Fibroblast of gingiva (primary cell): ENCODE measurements at regions not wholly inside any gene's neighbourhood (a gene's known extent, or its start where the extent isn't known, plus 50 kb on each side); places are given as distances from the start of the nearest gene placed in this dataset.
A peak's percentile ranks its signal among the peaks of the same experiment; 100 is the strongest.
"Not testable (repeated sequence)": the region's sequence is repeated elsewhere in the genome, so short reads cannot be mapped to it uniquely, and the experiment has no call there.

Experiments used
- DNase-seq: peaks from one replicate; pipeline ENCODE4 v3.0.0-alpha.2; 2011; ENCODE audit warnings: low read depth

DNA sequence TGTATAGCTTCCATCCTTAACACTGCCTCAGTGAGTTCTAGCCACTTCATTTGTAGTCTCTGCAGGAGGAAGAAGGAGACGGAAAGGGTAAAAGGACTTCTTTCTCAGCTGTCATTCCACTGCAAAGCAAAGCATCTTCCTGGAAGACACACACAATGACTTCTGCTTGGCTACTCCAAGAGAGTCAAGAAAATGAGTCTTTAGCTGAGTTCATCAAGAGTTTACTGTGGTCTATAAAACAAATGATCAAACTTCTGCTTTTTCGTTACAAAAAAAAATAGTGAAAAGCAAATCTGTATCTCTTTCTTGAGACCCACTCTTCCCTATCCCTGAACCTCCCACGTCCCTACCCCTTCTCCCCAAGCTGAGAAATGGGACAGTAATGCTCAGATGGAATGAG is 205.0 kb upstream of the AHR start:
- DNase-seq, result no peak

DNA sequence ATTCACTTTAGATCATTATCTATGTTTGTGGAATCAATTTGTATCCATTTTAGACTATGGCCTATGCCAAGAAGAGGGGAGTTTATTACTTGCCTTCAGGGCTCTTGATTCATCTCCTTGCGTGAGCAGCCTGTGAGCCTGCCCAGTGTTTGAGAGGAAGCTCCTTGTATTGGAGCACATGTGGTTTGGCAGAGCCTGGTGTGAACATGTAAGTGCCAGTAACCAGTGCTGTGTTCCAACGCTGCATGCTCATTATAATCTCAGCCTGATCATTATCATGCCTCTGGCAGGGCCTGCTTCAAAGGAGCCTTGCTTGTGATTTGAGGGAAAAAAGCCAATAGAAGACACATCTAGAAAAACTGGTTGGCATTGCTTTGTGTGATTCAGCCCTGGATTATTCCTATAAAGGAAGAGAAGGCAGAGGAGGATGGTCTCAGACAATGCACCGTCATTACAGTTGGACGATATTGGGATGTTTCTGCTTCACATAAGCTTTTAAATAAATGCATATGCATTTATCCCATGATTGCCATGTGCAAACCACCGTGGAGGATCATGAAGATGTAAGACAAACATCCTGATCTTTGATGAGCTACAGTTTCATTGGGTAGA is 203.4 kb upstream of the AHR start:
- DNase-seq, result peak; percentile 96

DNA sequence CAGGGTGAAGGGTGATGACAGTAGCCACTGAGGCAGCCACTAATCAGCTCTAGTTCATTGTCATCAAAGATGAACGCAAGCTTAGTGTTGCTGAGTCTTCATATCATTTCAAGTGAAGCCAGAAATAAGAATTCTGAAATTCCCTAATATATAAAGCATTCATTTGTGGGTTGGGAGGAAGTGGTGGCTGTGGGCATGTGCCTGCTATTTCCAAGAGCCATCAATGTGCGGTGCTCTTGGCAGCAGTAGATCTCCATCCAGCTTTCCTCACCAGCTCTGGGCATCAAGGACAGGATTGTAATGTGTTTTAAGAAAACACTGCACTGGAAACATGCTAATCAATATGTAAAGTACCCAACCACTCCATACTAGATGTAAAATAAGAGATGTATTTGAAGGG is 202.5 kb upstream of the AHR start:
- DNase-seq, result peak; percentile 4

DNA sequence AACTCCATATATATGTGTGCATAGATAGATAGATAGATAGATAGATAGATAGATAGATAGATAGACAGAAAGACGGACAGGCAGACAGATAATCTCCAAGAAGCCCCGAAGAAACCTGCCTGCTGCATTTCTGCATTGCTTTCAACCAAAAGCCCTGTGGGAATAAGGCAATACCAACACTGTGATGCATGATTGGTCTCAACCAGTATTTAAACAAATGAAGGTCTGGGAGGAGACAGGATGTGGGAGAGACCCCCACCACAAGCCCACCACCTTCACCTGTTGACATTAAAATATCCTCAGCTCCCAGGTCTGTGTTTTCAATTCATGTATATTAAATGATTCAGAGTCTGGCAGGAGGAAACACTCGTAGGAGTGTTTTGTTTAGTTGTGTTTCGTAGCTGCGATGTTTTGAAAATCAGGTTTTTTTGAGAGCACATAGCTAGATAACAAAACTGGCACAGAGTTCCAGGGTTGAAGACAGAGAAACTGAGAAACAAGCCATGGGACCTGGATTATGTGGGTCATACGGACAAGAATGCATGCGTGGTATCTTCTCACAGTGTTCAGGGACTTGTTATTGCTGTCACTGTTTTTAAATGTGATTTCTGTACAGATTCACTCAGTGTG is 200.7 kb upstream of the AHR start:
- no peak for DNase-seq

DNA sequence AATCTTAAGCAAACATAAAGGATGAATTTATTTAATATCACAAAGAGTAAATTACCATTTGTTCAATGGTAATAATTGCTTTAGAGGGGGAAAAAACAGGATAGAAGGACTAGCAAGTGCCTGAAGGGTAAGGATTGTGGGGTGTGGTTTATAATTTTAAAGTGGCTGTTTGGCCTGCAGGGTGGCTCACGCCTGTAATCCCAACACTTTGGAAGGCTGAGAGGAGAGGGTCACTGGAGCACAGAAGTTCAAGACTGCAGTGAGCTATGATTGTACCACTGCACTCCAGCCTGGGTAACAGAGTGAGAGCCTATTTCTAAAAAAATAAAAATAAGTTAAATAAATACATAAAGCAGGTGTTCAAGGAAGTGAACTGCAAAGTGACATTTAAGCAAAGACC is 199.9 kb upstream of the AHR start:
- DNase-seq, result no peak

DNA sequence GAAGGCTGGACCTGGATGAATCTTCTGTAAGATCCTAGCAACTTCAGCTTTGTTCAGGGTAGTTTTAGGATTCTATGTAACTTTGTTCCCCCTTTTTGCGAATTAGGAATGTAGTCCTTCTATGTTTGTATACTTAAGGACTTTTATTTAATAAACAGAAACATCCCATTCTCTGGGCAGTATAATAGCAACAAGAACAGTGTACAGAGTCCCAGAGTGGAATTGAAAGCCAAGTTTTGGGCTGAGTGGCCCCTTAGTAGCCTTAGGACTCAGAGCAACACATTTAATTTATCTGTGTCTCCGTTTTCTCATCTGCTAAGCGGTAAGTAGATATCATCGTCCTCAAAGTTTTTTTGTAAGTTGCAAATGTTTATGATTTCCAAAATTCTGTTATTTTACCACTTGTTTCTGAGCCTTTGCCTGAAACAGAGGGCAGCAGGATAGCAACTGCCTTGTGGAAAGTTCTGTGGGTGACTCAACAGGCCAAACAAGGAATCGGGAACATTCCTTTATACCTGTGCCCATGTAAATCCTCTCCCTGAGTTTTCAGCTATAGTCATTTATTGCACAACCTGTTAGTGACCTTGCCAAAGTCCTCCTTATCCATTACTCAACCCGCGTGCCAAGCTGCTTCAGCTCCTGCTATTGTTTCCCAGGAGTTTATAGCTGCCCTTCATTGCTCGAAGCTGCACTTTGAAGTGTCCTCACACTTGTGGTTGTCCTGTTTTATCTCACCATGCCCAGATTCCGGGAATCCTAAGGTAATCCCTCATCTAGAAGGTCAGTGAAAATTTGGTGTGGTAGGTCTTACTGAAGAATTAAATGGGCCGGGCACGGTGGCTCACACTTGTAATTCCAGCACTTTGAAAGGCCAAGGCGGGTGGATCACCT is 199.1 kb upstream of the AHR start:
- peak; percentile 85 for DNase-seq

DNA sequence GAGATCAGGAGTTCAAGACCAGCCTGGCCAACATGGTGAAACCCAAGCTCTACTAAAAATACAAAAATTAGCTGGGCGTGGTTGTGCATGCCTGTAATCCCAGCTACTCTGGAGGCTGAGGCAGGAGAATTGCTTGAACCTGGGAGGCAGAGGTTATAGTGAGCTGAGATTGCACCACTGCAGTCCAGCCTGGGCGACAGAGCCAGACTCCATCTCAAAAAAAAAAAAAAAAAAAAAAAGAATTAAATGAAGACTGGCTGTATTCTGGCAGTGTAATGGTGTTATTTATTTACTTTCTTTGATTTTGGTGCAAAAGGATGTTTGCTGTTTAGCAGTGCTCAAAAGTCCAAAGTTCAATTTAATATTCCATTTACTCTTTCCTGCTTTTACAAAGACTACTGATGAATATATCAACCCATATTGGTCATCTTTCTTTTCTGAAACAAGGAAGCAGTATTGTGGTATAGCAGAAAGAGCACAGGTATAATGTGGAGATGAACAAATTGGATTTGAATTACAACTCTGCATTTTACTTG is 198.4 kb upstream of the AHR start:
- DNase-seq, result not testable (repeated sequence)

DNA sequence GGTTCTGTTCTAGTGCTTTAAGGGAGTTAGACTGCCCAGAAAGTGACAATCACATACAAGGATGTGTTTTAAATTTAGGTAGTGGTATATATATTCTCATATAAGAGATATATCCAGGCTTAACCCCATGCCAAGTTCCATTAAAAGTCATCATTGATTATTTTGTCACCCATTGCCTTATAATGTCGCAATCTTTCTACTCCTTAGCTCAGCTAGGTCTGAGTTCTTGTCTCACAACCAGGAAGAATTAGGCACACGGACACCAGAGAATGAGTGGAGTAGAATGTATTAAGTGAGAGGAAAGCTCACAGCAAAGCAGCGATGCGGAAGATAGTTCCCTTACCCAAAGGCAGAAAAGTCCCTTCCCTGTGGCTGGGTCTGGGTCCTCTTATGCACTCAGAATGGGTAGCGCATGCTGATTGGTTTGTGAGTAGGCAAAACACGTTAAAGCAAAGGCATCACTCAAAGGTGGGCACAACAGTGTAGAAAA is 197.2 kb upstream of the AHR start:
- DNase-seq, result no peak

DNA sequence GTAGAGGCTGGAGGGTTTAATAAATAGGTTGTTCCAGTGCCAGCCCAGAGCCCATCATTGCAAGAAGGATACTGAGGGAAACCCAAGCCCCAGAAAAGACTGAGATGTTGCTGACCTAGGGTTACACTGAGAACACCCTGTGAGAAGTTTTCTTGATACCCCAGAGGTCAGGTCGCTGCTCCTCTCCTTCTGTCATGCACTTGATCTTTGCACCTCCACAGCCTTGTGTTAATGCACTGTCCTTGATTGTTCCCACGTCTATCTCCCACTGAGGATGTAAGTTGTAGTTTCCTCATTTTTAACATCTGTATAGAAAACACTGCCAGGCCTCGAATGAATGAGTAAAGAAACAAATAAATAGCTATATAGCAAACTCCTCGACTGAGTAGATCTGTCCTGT is 195.3 kb upstream of the AHR start:
- no peak for DNase-seq

DNA sequence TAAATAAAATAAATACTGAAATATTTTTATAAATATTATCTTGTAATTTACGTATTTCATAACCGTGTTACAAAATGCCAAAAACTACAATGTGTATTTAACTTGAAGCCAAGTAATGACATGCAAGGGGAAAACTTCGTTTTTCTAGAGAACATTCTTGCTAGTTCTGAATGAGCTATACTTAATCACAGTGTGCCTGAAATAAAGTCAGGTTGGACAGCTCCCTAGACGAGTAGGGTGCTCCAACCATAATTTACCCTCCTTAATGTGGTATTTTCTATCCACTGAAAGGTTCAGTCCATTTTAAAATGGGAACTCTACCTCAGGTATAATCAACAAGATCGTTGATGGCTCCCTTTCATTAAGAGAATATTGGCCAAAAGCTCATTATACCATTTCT is 194.5 kb upstream of the AHR start:
- DNase-seq, result peak; percentile 40

DNA sequence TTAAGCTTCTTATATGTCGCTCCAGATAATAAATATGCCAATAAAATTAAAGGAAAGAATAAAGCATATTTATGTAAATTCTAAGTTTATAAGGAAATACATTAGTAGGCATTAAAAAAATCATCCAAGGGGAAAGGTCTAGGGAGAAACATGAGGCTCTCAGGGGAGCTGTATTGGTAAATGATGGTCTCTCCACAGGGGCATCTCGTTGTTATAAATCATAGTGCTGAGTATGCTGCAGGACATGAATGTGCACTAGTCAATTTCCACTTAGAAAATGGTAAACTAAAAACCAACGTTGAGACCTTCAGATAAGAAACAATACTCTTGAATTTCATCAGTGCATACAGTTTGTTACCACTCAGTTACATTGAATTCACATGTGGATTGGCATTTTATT is 194.0 kb upstream of the AHR start:
- DNase-seq, result no peak

DNA sequence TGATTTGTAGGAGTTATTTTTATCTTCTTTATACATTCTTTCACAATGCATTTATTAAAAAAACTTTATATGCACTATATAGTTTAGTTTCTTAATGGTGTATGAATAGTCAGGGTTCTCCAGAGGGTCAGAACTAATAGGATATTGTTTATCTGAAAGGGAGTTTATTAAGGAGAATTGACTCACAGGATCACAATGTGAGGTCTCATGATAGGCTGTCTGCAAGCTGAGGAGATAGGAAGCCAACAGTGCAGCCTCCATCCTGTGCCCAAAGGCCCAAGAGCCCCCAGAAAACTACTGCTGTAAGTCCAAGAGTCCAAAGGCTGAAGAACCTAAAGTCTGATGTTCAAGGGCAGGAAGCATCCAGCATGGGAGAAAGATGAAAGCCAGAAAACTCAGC is 192.8 kb upstream of the AHR start:
- no peak for DNase-seq

DNA sequence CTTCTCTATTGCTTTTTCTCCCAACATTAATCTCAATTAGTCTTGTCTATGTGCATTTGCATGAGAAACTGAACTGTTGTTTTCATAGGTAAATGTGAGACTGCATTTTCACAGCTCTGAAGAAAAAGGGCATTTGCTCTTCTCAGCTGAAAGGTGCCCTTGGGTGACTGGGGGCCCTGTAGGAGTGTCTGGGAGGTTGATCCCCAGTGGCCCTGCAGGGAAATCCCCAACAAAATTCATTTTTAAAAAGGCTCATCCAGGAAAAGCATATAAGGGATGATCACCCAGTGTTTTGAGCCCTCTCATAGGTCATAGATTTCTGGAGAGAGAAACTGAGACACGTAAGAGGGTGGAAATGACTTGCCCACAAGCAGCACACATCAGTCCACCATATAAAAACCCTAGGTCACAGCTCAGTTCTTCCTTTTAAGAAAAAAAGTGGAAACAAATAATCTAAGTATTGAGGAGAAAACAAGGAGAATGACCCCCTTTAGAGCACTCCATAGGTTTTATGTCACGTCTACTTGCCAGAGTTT is 190.3 kb upstream of the AHR start:
- no peak for DNase-seq

DNA sequence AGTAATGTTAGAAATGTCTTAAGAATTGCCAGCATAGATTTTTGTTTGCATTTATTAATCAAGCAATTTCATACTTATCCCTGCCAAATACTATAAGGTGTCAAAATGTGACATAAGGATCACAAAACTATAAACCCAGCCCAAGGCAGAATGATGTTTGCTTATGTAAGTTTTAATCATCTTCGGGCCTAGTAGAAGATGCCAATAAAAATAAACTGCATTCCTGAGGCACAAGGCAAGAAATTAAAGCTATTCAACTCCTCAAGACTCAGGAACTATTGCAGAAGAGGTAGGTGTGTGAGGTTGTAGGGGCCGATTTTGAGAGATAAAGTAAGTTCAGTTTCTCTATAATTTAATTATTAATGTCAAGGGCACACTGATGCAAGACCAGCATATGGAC is 189.4 kb upstream of the AHR start:
- DNase-seq, result peak; percentile 64

DNA sequence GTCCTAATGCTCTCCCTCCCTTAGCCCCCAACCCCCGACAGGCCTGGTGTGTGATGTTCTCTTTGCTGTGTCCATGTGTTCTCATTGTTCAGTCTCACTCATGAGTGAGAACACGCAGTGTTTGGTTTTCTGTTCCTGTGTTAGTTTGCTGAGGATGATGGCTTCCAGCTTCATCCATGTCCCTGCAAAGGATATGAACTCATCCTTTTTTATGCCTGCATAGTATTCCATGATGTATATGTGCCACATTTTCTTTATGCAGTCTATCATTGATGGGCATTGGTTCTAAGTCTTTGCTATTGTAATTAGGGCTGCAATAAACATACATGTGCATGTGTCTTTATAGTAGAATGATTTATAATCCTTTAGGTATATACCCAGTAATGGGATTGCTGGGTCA is 184.7 kb upstream of the AHR start:
- not testable (repeated sequence) for DNase-seq

DNA sequence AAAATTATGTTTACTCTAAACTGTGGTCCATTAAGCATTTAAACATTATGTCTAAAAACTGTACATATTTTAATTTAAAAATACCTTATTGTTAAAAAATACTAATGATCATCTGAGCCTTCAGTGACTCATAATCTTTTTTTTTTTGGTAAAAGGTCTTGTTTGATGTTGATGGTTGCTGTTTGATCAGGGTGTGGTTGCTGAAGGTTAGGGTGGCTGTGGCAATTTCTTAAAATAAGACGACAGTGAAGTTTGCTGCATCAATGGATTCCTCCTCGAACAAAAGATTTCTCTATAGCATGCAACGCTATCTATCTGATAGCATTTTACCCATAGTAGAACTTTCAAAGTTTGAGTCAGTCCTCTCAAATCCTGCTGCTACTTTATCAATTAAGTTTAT is 180.0 kb upstream of the AHR start:
- DNase-seq, result no peak

DNA sequence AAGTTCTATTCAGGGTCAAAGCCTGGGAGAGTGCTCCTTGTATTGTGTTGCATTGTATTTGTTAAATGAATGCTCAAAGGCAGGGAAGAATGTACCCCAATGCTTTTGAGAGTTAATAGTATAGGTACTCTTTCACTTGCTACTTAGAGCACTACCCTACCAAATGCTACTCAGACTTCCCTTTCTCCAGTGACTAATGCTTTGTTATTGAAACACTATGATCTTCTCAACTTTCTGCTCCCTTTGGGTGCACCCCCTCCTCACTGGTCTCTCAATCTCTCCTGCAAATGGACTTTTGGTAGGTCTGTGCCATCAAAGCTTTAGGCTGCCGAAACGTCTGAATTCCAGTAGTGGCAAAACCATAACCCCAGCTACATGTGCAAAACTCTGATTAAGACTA is 177.7 kb upstream of the AHR start:
- DNase-seq, result no peak

DNA sequence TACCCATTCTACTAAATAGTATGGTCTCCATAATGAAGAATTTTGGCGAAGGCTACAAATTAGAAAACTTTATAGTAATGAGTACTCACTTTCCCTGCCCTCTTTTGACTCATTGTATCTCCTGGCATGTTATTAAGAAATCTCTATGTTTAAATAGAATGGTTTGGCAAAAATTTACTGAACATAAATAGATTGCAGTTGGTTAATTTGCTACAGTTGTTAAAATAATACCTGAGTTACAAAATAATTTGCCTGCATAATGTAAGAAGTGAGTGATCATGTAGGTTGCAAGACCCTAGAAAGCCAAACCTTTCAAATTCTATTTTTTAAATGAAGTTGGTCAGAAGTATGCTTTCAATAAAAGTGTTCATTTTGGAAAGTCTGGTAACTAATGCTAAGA is 176.8 kb upstream of the AHR start:
- peak; percentile 68 for DNase-seq

DNA sequence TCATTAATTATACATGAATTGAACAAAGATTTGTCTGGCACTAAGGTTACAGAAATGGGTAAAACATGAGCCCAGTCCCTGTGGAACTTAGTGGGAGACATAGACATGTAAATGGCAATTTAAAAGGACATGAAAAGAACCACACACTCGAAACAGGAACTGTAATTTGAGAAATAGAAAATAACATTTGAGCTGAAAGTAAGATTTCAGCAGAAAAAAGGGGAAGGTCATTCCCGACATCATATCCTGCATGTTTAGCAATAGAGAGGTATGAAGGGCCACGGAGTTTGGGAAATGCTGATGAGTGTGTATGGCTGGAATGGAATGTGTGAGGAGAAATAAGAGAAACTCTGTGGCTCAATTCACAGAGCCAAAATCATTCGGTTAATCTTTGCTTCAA is 175.4 kb upstream of the AHR start:
- DNase-seq, result peak; percentile 97

DNA sequence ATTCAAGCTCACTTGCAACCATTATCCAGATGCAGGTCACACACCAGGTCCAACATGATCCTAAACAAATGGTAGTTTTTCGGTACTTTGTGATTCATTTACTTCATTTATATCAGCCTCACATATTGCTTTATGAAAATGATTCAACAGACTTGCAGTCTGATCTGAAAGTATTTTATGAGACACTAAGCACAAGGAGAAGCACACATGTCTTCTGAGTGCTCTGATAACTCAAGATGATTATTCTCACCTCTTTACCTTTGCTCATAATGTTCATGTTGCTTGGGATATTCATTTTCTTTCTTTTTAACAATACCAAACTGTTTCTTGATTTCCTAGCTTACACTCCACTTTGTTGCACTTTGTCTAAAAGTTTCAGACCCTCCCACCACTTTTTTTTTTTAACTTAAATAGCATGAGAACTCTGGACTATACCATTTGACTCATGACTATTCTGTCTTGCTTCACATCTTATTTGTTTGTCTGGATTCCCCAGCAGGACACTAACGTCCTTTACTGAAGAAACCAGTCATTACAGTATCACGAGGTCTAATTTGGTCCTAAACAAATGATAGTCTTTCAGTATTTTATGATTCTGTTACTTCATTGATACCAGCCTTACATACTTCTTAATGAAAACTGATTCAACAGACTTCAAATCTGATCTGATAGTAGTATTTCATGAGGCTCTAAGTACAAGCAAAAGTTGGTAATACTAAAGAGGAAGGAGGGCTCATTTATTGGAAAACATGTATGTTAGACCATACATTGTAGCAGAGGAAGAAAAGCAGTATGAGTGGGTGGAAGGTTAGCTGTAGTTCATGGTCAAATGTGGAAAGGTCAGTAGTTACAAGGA is 171.8 kb upstream of the AHR start:
- no peak for DNase-seq

DNA sequence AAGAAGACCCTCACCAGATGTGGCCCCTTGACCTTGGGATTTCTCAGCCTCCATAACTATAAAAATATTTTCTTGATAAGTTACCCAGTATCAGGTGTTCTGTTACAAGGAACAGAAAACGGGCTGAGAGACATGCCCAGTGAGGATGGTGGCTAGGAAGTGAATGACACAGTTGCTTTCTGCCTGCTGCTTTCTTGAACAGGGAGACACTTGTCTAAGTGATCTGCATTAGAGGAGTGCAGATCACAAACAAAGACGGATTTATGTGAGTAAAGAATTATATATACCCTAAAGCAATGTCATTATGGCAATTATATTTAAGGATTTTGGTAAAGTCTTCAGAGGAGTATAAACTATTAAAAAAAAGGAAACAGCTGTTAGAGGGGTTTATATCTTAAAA is 169.2 kb upstream of the AHR start:
- no peak for DNase-seq
